ENCODE measurements at regions not wholly inside any gene's neighbourhood (a gene's known extent, or its start where the extent isn't known, plus 50 kb on each side); places are given as distances from the start of the nearest gene placed in this dataset.

GRCh38 chr12:115261691-115262398 is 577.9 kb upstream of the TBX3 start:
- no peak overlapping the region for H3K4me3 Mint-ChIP-seq (ENCODE audit: low read depth, unreplicated experiment)
- no peaks in the 10 kb centered on the region for H3K36me3 Mint-ChIP-seq (ENCODE audit: insufficient read depth, unreplicated experiment)
- no TSS peak for BruUV-seq (replicated peaks)
- H3K9me3 Mint-ChIP-seq (ENCODE audit: low read depth, unreplicated experiment): peaks cover 16% of the 10 kb centered on the region
- CTCF ChIA-PET: no interaction called here
- DNase-seq: no peak
- no peak overlapping the region for H3K27ac Mint-ChIP-seq (ENCODE audit: unreplicated experiment)
- no peaks in the 10 kb centered on the region for H3K27me3 Mint-ChIP-seq (ENCODE audit: unreplicated experiment)
- no peaks in the 10 kb centered on the region for H3K4me1 Mint-ChIP-seq (ENCODE audit: low read depth, unreplicated experiment)
- intact Hi-C loops (cut with micrococcal nuclease; ENCODE audit: unreplicated experiment): no loop called here
- TF ChIP-seq CTCF (IDR thresholded peaks at IDR 0.05; ENCODE audit: unreplicated experiment): no peak

GRCh38 chr12:115260762-115261675 is 577.0 kb upstream of the TBX3 start:
- Mint-ChIP-seq H3K9me3 (ENCODE audit: low read depth, unreplicated experiment) (peaks cover 12% of the 10 kb centered on the region), H3K36me3 (ENCODE audit: insufficient read depth, unreplicated experiment) (no peaks in the 10 kb centered on the region), H3K27ac (ENCODE audit: unreplicated experiment) (no peak overlapping the region), H3K4me1 (ENCODE audit: low read depth, unreplicated experiment) (no peaks in the 10 kb centered on the region), H3K4me3 (ENCODE audit: low read depth, unreplicated experiment) (no peak overlapping the region), H3K27me3 (ENCODE audit: unreplicated experiment) (no peaks in the 10 kb centered on the region)
- no peak for DNase-seq
- TF ChIP-seq CTCF (IDR thresholded peaks at IDR 0.05; ENCODE audit: unreplicated experiment): no peak
- CTCF ChIA-PET: no interaction called here
- intact Hi-C loops (cut with micrococcal nuclease; ENCODE audit: unreplicated experiment): no loop called here
- no TSS peak for BruUV-seq (replicated peaks)

GRCh38 chr12:115259968-115260747 is 576.2 kb upstream of the TBX3 start:
- H3K9me3 Mint-ChIP-seq (ENCODE audit: low read depth, unreplicated experiment): peaks cover 11% of the 10 kb centered on the region
- CTCF ChIA-PET: no interaction called here
- H3K36me3 Mint-ChIP-seq (ENCODE audit: insufficient read depth, unreplicated experiment): no peaks in the 10 kb centered on the region
- TF ChIP-seq CTCF (IDR thresholded peaks at IDR 0.05; ENCODE audit: unreplicated experiment): no peak
- H3K4me3 Mint-ChIP-seq (ENCODE audit: low read depth, unreplicated experiment): no peak overlapping the region
- no peak for DNase-seq
- intact Hi-C loops (cut with micrococcal nuclease; ENCODE audit: unreplicated experiment): no loop called here
- no peak overlapping the region for H3K27ac Mint-ChIP-seq (ENCODE audit: unreplicated experiment)
- H3K4me1 Mint-ChIP-seq (ENCODE audit: low read depth, unreplicated experiment): no peaks in the 10 kb centered on the region
- no TSS peak for BruUV-seq (replicated peaks)
- H3K27me3 Mint-ChIP-seq (ENCODE audit: unreplicated experiment): no peaks in the 10 kb centered on the region

- H3K27me3 Mint-ChIP-seq (ENCODE audit: unreplicated experiment): no peaks in the 10 kb centered on the region
- no peak for TF ChIP-seq CTCF (IDR thresholded peaks at IDR 0.05; ENCODE audit: unreplicated experiment)
- no peak for DNase-seq
- H3K27ac Mint-ChIP-seq (ENCODE audit: unreplicated experiment): no peak overlapping the region
- intact Hi-C loops (cut with micrococcal nuclease; ENCODE audit: unreplicated experiment): no loop called here
- peaks cover 13% of the 10 kb centered on the region for H3K9me3 Mint-ChIP-seq (ENCODE audit: low read depth, unreplicated experiment)
- BruUV-seq (replicated peaks): no TSS peak
- no peaks in the 10 kb centered on the region for H3K36me3 Mint-ChIP-seq (ENCODE audit: insufficient read depth, unreplicated experiment)
- CTCF ChIA-PET: no interaction called here
- no peak overlapping the region for H3K4me3 Mint-ChIP-seq (ENCODE audit: low read depth, unreplicated experiment)
- H3K4me1 Mint-ChIP-seq (ENCODE audit: low read depth, unreplicated experiment): no peaks in the 10 kb centered on the region
These were observed 573.8 kb upstream of the TBX3 start for GRCh38 chr12:115257791-115258190.

All from Calu3 (cell line).